Mammary epithelial cell (primary cell): ENCODE measurements at regions not wholly inside any gene's neighbourhood (a gene's known extent, or its start where the extent isn't known, plus 50 kb on each side); places are given as distances from the start of the nearest gene placed in this dataset.

Source experiments
- EZH2 ChIP-seq: IDR thresholded peaks from 2 replicates; pipeline ENCODE4 v1.6.1; 2012; ENCODE audit warnings: low read length, inconsistent platforms, borderline replicate concordance
- TF ChIP-seq, protein P1 (sequence below), 2 donors: IDR thresholded peaks in 1 of 2; conservative IDR thresholded peaks in 1 of 2; 2 replicates each; pipeline ENCODE4 v1.5.1; 2011 to 2012; ENCODE audit warnings: inconsistent platforms in 2 of 2, low read length in 2 of 2, mild to moderate bottlenecking in 2 of 2, control low read depth in 1 of 2, low read depth in 1 of 2; ENCODE audit not compliant: insufficient read depth in 1 of 2; ENCODE audit errors: extremely low read depth in 1 of 2

DNA sequence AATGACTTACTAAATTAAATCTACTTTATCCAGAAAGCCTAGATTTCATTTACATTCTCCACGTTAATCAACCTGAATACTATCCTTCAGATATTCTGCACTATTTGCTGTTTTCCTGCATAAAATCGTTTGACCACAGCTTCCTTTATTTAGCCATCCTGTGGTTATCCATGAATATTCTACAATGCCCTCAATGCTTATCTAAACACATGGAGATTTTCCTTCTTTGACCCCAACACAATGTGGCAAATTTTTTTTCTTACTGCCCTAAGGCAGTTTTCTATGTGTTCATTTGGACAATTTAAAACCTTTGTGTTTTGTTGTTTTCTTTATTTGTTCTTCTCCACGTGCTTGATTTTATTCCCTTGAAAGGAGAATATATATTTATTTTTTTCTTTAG, 495.5 kb upstream of the ROBO1 start:
- TF ChIP-seq, protein P1, sequence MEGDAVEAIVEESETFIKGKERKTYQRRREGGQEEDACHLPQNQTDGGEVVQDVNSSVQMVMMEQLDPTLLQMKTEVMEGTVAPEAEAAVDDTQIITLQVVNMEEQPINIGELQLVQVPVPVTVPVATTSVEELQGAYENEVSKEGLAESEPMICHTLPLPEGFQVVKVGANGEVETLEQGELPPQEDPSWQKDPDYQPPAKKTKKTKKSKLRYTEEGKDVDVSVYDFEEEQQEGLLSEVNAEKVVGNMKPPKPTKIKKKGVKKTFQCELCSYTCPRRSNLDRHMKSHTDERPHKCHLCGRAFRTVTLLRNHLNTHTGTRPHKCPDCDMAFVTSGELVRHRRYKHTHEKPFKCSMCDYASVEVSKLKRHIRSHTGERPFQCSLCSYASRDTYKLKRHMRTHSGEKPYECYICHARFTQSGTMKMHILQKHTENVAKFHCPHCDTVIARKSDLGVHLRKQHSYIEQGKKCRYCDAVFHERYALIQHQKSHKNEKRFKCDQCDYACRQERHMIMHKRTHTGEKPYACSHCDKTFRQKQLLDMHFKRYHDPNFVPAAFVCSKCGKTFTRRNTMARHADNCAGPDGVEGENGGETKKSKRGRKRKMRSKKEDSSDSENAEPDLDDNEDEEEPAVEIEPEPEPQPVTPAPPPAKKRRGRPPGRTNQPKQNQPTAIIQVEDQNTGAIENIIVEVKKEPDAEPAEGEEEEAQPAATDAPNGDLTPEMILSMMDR (conservative IDR thresholded peaks at IDR 0.05 in 1 of 2, IDR thresholded peaks at IDR 0.05 in 1 of 2; ENCODE audit: extremely low read depth in 1 of 2, insufficient read depth in 1 of 2, low read depth in 1 of 2, low read length in 2 of 2), result no peak
- TF ChIP-seq EZH2, result no peak
